ENCODE measurements at regions not wholly inside any gene's neighbourhood (a gene's known extent, or its start where the extent isn't known, plus 50 kb on each side); places are given as distances from the start of the nearest gene placed in this dataset.

- Histone ChIP-seq H3K27ac (no peak overlapping the region), H3K36me3 (no peaks in the 10 kb centered on the region), H3K27me3 (no peaks in the 10 kb centered on the region), H3K9ac (ENCODE audit: low read depth in 2 of 2, low read length in 2 of 2) (no peak overlapping the region), H3K4me3 (no peak overlapping the region), H3K9me3 (no peaks in the 10 kb centered on the region), H3K4me1 (no peaks in the 10 kb centered on the region)
- no peak for DNase-seq
- intact Hi-C loops (cut with DNase I), result no loop called here
- no peak for TF ChIP-seq CTCF (IDR thresholded peaks at IDR 0.05)
These were observed 408.2 kb downstream of the TBC1D4 start for GRCh38 chr13:75073786-75074185.

GRCh38 chr13:75072891-75073290, 409.1 kb downstream of the TBC1D4 start:
- no peak overlapping the region for H3K4me3 ChIP-seq
- no peaks in the 10 kb centered on the region for H3K36me3 ChIP-seq
- no peaks in the 10 kb centered on the region for H3K27me3 ChIP-seq
- no peaks in the 10 kb centered on the region for H3K9me3 ChIP-seq
- intact Hi-C loops (cut with DNase I), result no loop called here
- H3K27ac ChIP-seq, result no peak overlapping the region
- no peak for TF ChIP-seq CTCF (IDR thresholded peaks at IDR 0.05)
- DNase-seq, result no peak
- H3K9ac ChIP-seq (ENCODE audit: low read depth in 2 of 2, low read length in 2 of 2), result no peak overlapping the region
- H3K4me1 ChIP-seq, result no peaks in the 10 kb centered on the region

- Histone ChIP-seq H3K9me3 (no peaks in the 10 kb centered on the region), H3K4me1 (no peaks in the 10 kb centered on the region), H3K4me3 (no peak overlapping the region), H3K27ac (no peak overlapping the region), H3K36me3 (no peaks in the 10 kb centered on the region), H3K27me3 (no peaks in the 10 kb centered on the region), H3K9ac (ENCODE audit: low read depth in 2 of 2, low read length in 2 of 2) (no peak overlapping the region)
- TF ChIP-seq CTCF (IDR thresholded peaks at IDR 0.05), result no peak
- intact Hi-C loops (cut with DNase I), result no loop called here
- no peak for DNase-seq
These were observed 409.6 kb downstream of the TBC1D4 start for GRCh38 chr13:75072368-75072767.

GRCh38 chr13:75071796-75072195, 410.2 kb downstream of the TBC1D4 start:
- intact Hi-C loops (cut with DNase I), result no loop called here
- TF ChIP-seq CTCF (IDR thresholded peaks at IDR 0.05), result no peak
- Histone ChIP-seq H3K9me3 (no peaks in the 10 kb centered on the region), H3K4me1 (no peaks in the 10 kb centered on the region), H3K27me3 (no peaks in the 10 kb centered on the region), H3K27ac (no peak overlapping the region), H3K4me3 (no peak overlapping the region), H3K36me3 (no peaks in the 10 kb centered on the region), H3K9ac (ENCODE audit: low read depth in 2 of 2, low read length in 2 of 2) (no peak overlapping the region)
- DNase-seq, result no peak

GRCh38 chr13:75071395-75071794, 410.6 kb downstream of the TBC1D4 start:
- Histone ChIP-seq H3K27me3 (no peaks in the 10 kb centered on the region), H3K4me1 (no peaks in the 10 kb centered on the region), H3K9me3 (no peaks in the 10 kb centered on the region), H3K36me3 (no peaks in the 10 kb centered on the region), H3K9ac (ENCODE audit: low read depth in 2 of 2, low read length in 2 of 2) (no peak overlapping the region), H3K27ac (no peak overlapping the region), H3K4me3 (no peak overlapping the region)
- DNase-seq, result no peak
- intact Hi-C loops (cut with DNase I), result no loop called here
- no peak for TF ChIP-seq CTCF (IDR thresholded peaks at IDR 0.05)

GRCh38 chr13:75061909-75062308, 420.1 kb downstream of the TBC1D4 start:
- Histone ChIP-seq H3K36me3 (no peaks in the 10 kb centered on the region), H3K9ac (ENCODE audit: low read depth in 2 of 2, low read length in 2 of 2) (no peak overlapping the region), H3K4me3 (no peak overlapping the region), H3K27me3 (no peaks in the 10 kb centered on the region), H3K27ac (no peak overlapping the region), H3K9me3 (no peaks in the 10 kb centered on the region), H3K4me1 (no peaks in the 10 kb centered on the region)
- no peak for TF ChIP-seq CTCF (IDR thresholded peaks at IDR 0.05)
- DNase-seq, result no peak
- intact Hi-C loops (cut with DNase I), result no loop called here

Measured in colonic mucosa (tissue), 4 donors.